ENCODE measurements at regions not wholly inside any gene's neighbourhood (a gene's known extent, or its start where the extent isn't known, plus 50 kb on each side); places are given as distances from the start of the nearest gene placed in this dataset.
A peak's percentile ranks its signal among the peaks of the same experiment; 100 is the strongest.

DNA sequence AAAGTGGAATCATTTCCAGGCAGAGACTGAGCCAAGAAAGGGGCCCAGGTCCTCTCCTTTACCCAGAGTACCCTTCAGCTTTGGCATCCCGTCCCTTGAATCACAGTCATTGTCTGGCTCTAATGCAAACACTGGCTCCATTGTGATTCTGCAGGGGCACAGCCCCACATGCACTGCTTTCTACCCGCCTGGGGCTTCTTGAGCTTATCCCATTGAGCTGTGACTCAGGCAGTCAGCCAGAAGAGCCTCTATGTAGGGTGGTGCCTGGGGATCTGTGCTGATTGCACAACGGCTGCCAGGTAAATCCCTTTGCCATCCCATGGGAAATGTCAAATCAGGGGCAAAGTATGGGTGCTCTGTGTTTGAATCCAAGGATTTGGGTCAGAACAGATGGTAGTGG lies 88.9 kb downstream of the RASSF10 start:
- TF ChIP-seq GATA1 (IDR thresholded peaks at IDR 0.05; ENCODE audit: low read depth, low read length) (no peak), POLR2A (IDR thresholded peaks at IDR 0.05; ENCODE audit: low read length) (no peak)
- DNase-seq = no peak

DNA sequence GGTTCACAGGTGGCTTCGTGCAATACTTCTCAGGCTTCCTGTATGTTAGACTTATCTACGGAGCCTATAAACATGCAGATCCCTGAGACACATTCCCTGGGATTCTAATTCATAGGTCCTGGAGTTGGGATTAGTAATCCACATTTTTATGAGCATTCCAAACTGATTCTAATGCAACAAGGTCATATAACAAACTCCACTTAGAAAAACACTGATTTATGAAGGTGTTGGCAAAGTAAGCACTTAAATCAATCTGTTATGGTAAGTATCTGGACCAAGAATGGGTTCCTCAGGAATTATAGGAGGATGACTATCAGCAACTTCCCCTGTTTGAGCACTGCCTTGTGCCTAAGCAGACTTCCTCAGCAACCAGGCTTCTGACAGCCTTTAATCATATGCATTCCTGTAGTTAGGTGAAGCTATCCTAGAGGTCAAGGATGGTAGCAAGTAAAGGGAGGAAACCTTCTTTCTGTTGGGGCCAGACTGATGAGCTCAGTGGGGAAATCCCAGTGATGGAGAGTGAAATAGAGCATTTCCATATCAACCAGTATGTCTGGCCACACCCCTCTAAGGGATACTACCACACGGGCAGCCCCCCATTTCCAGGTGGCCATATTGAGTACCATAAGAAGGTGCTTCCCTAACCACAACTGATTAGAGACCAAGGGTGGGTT lies 89.6 kb downstream of the RASSF10 start:
- no peak for DNase-seq
- TF ChIP-seq POLR2A (IDR thresholded peaks at IDR 0.05; ENCODE audit: low read length) = no peak
- no peak for TF ChIP-seq GATA1 (IDR thresholded peaks at IDR 0.05; ENCODE audit: low read depth, low read length)

DNA sequence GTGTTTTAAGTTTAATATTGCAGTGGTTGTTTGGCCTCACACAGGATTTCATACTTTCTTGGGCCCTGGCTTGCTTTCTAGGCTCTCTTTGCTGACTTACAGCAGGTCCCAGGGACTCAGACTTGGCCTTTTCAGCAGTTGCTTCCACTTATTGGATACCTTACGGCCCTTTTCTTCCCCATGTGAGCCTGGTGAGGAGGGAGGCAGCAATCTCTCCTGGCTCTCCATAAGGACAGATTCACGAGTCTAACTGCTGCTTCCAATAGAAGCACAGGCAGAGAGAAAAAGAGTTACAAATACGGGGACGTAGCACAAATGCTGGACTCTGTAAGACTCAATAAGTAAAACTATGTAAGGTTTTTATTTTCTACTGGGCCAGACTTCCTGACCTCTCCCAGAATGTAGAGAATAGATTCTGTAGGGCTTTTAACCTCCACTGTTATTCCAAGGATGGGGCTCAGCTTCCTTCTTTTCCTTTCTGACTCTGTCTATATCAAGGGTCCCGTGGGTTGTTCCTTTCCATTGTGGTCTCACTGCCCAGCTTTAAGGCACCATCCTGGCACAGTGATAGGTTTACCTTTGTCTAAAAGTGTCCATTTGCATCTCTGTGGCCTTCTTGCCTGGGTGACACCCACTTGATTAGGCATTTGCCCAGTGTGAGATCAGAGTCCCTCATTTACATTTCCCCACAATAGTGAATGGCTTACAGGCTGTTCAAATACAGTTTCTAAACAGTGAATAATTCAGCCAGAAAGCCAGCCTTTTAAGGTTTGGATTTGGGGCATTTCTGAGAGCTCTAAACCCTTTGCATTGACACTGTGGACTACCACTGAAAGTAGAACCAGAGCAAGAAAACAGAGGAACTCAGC lies 92.8 kb downstream of the RASSF10 start:
- TF ChIP-seq POLR2A (IDR thresholded peaks at IDR 0.05; ENCODE audit: low read length) (no peak), GATA1 (IDR thresholded peaks at IDR 0.05; ENCODE audit: low read depth, low read length) (no peak)

DNA sequence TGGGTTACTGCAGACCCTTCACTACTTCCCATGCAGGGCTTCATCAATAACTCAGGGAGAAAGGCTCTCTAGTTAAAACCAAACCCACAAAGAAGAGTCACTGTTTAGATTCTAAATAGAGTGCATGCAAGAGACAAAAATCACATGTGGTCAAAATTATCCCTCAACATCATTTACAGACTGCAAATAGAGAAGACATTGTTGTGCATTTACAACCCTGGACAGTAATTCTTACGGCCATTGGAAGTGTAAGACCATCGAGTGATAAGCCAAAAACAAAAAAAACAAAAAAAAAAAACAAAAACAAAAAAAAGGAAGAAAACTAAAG lies 93.4 kb downstream of the RASSF10 start:
- DNase-seq = no peak
- TF ChIP-seq POLR2A (IDR thresholded peaks at IDR 0.05; ENCODE audit: low read length) = no peak
- TF ChIP-seq GATA1 (IDR thresholded peaks at IDR 0.05; ENCODE audit: low read depth, low read length) = no peak

More for the DNA sequence above, 92.8 kb downstream of the RASSF10 start:
- no peak for DNase-seq

DNA sequence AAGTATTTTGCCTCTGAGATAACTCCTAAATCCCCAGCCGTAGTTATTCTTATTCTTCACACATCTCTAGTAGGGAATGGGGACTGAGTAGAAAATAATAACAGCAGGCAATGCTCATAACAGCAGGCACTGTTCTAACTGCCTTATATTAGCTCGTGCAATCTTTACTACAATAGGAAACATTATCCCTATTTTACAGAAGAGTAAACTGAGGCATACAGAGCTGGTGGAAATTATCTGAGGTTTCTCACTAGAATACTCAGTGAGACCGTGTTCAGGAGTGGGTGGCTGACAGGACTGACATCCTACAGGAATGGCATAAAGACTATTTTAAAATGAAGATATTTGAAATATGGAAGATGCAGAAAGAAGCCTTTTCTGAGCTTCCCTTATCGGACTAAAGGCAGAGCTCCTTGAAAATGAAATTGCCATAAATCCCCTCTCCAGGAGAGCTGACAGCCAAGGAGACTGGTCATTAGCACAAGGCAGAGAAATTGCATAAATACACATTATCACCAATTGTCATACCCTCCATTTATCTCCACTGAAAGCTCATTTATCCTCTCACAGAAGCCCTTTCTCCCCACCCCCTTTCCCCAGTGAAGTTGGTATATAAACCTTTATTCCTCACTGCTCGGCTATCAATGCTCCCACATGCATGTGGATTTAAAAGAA lies 93.9 kb downstream of the RASSF10 start:
- no peak for TF ChIP-seq POLR2A (IDR thresholded peaks at IDR 0.05; ENCODE audit: low read length)
- no peak for TF ChIP-seq GATA1 (IDR thresholded peaks at IDR 0.05; ENCODE audit: low read depth, low read length)
- no peak for DNase-seq

DNA sequence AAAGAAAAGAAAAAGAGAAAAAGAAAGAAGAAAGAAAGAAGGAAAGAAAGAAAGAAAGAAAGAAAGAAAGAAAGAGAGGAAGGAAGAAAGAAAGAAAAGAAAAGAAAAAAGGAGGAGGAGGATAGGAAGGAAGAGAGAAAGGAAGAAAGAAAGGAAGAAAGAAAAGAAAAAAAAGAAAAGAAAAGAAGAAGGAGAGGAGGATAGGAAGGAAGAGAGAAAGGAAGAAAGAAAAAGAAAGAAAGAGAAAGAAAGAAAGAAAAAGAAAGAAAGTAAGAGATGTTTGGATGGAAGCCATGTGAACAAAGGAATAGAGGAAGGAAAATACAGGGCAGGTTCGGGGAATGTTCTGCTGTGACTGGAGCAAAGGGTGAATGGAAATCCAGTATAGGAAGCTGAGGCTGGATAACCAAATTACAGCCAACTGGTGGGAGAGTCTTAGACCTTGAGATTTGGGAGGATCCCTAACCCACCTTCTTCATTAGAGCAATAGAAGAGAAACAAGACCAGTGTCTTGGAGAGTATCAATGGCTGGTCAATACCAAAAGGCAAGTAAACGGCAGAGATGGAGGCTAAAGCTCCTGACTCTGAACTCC lies 94.9 kb downstream of the RASSF10 start:
- no peak for DNase-seq
- TF ChIP-seq POLR2A (IDR thresholded peaks at IDR 0.05; ENCODE audit: low read length) (no peak), GATA1 (IDR thresholded peaks at IDR 0.05; ENCODE audit: low read depth, low read length) (no peak)

DNA sequence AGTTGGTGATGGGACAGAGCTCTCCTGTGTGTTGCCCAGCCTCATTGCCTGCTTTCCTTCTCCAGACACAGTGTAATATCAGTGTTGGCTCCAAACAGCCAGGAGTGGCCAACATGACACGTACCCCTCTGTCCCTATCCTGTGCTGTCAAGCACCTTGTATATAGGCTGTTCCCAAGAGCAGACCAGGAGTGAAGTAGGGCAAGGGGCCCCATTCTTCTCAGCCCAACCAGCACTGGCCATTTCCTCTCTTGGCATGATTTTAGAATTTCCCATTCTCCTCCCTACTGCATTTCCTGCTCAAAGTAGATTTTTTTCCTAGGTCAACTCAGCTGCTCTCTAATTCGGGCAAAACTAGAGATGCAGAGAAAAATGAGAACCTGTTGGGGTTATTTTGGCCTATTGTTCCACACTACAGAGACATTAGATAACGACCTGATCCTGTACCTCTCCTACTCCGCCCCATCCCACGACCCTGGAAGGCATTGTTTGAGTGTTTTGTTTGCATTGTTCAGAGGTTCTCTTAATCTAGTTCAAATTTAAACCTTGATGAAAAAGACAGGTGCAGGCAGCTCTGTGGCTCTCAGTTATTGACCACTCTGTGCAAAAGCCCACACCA lies 95.6 kb downstream of the RASSF10 start:
- DNase-seq = no peak
- TF ChIP-seq GATA1 (IDR thresholded peaks at IDR 0.05; ENCODE audit: low read depth, low read length) (no peak), POLR2A (IDR thresholded peaks at IDR 0.05; ENCODE audit: low read length) (no peak)

DNA sequence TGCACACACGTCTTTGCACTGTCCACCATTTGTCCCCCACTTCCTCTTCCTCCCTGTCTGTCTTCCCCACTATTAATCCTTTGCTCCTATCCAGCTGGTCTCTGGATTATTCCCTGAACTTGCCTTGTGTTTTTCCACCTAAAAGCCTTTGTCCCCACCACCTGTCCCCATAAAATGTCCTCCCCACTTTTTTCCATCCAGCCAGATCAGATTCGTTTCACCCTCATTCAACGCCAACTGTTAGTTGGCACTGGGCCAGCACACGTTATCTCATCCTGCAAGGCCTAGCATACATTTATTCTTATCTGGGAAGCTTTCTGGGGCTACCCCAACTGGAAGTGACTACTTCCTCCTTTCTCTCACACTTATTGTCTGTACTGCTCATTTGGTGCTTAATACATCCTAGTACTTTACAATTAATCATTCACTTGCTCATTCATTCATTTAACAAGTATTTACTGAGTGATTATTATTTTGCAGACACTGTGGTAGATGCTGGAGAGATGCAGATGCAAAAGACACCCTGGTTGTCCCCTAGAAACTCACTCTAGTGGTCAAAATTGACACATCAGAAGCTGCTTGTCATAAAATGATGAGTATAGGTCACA lies 96.2 kb downstream of the RASSF10 start:
- DNase-seq = peak; percentile 82 to 91
- TF ChIP-seq POLR2A (IDR thresholded peaks at IDR 0.05; ENCODE audit: low read length) = no peak
- TF ChIP-seq GATA1 (IDR thresholded peaks at IDR 0.05; ENCODE audit: low read depth, low read length) = no peak

DNA sequence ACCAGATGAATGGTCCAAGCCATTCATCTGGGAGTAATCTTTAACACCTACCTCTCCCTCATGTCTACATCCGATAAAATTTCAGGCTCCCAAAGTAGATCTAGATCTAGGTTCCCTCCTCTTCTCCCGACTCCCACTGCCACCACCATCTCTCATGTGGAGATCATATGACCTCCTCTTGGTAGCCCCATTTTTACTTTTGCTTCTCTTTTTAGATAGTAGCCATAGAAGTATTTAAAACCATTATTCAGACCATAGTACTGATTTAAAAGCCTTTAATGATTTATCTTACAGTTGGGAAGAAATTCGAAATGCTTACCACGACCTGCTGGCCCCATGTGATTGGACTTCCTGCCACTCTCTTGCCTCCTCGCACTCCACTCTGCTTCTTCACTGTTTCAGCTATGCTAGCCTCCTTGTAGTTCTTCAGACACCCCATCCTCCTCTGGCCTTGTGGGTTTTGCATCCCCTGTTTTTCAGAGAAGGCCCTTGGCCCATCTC lies 98.5 kb downstream of the RASSF10 start:
- no peak for DNase-seq
- TF ChIP-seq GATA1 (IDR thresholded peaks at IDR 0.05; ENCODE audit: low read depth, low read length) (no peak), POLR2A (IDR thresholded peaks at IDR 0.05; ENCODE audit: low read length) (no peak)

DNA sequence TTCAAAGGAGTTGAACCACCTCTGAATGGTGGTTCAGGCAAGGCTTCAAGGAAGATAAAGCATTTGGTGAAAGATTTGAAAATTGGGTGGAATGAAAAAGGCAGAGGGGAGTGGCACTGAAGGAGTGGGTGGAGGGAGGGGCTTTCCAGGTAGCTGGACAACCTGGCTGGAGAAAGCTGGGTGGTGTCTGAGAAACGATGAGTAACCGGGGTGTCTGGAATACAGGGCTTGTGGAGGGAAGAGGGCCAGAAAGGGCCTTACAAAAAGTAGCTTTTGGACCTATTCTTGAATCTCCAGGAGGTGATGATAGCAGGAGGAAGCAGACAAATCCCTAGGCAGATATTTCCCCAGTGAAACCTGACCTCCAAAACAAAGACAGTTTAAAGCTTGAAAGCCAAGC lies 99.3 kb downstream of the RASSF10 start:
- no peak for DNase-seq
- TF ChIP-seq GATA1 (IDR thresholded peaks at IDR 0.05; ENCODE audit: low read depth, low read length) (no peak), POLR2A (IDR thresholded peaks at IDR 0.05; ENCODE audit: low read length) (no peak)

DNA sequence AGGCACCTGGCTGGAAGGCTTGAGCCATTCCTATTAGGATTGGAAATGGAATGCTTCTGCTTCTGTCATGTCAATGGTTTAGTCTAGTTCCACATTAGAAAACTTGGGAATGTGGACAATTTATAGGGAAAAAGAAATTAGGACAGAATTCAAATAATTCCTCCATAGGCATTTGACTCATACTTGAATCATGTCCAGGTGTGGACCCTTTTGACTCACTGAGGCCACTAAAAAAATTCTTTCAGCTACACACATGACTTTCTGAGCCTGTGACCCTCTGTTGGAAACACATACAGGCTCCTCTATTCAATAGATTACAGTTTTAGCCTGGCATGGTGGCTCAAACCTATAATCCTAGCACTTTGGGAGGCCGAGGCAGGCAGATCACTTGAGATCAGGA lies 100.5 kb downstream of the RASSF10 start:
- no peak for TF ChIP-seq POLR2A (IDR thresholded peaks at IDR 0.05; ENCODE audit: low read length)
- DNase-seq = no peak

DNA sequence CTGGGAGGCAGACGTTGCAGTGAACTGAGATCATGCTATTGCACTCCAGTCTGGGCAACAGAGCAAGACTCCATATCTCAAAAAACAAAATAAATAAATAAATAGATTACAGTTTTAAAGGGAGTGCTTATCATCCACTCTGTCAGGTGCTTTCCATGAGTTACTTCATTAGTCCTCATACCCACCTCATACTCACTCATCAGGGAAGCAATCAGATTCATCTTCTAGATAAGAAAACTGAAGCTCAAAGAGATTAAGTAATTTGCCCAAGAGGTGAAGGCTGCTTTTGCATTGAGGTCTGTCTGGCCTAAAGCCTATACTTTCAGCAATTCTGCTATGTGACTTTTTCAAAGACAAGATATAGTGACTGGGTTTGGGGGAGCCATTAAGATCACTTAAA lies 101.0 kb downstream of the RASSF10 start:
- DNase-seq = no peak
- no peak for TF ChIP-seq GATA1 (IDR thresholded peaks at IDR 0.05; ENCODE audit: low read depth, low read length)
- no peak for TF ChIP-seq POLR2A (IDR thresholded peaks at IDR 0.05; ENCODE audit: low read length)

Measured in erythroblast (primary cell).